H9 (cell line): ENCODE measurements at regions not wholly inside any gene's neighbourhood (a gene's known extent, or its start where the extent isn't known, plus 50 kb on each side); places are given as distances from the start of the nearest gene placed in this dataset.

Source experiments
- DNase-seq: peaks from one replicate; pipeline ENCODE4 v3.0.0-alpha.2; 2017
- H2AFZ ChIP-seq: one replicate; pipeline ENCODE4 v1.6.1; 2013; ENCODE audit warnings: mild to moderate bottlenecking, low read length, control low read depth, moderate library complexity
- H2AK5ac ChIP-seq: 2 replicates; pipeline ENCODE4 v1.6.1; 2013; ENCODE audit warnings: low read length, control low read depth, mixed read lengths; ENCODE audit not compliant: insufficient read length
- H2BK120ac ChIP-seq: one replicate; pipeline ENCODE4 v1.6.1; 2013; ENCODE audit warnings: low read depth, mild to moderate bottlenecking, low read length, control low read depth, inconsistent platforms; ENCODE audit not compliant: poor library complexity, severe bottlenecking
- H2BK12ac ChIP-seq: 2 replicates; pipeline ENCODE4 v1.6.1; 2013; ENCODE audit warnings: low read length, control low read depth, mixed read lengths, low read depth; ENCODE audit not compliant: insufficient read length
- H2BK15ac ChIP-seq: 2 replicates; pipeline ENCODE4 v1.6.1; 2013; ENCODE audit warnings: low read depth, low read length, control low read depth
- H2BK20ac ChIP-seq: one replicate; pipeline ENCODE4 v1.6.1; 2013; ENCODE audit warnings: low read depth, mild to moderate bottlenecking, low read length, control low read depth, inconsistent platforms; ENCODE audit not compliant: poor library complexity, severe bottlenecking
- H2BK5ac ChIP-seq: 2 replicates; pipeline ENCODE4 v1.6.1; 2013; ENCODE audit warnings: low read length, control low read depth, mixed read lengths; ENCODE audit not compliant: insufficient read length
- H3K14ac ChIP-seq: 2 replicates; pipeline ENCODE4 v1.6.1; 2013; ENCODE audit warnings: low read length, control low read depth; ENCODE audit not compliant: insufficient read depth
- H3K18ac ChIP-seq: 2 replicates; pipeline ENCODE4 v1.6.1; 2013; ENCODE audit warnings: low read depth, mild to moderate bottlenecking, mixed read lengths, low read length, control low read depth; ENCODE audit not compliant: insufficient read length
- H3K23ac ChIP-seq: 2 replicates; pipeline ENCODE4 v1.6.1; 2013; ENCODE audit warnings: low read length, control low read depth, mixed read lengths, low read depth; ENCODE audit not compliant: insufficient read length
- H3K23me2 ChIP-seq: 2 replicates; pipeline ENCODE4 v1.6.1; 2013; ENCODE audit warnings: low read depth, mild to moderate bottlenecking, mixed read lengths, low read length, control low read depth; ENCODE audit not compliant: insufficient read length, poor library complexity, severe bottlenecking
- H3K27ac ChIP-seq: 2 replicates; pipeline ENCODE4 v1.5.1; 2013; ENCODE audit warnings: low read length, control low read depth, mixed read lengths, low read depth; ENCODE audit not compliant: insufficient read length
- H3K27me3 ChIP-seq: 2 replicates; pipeline ENCODE4 v1.6.1; 2013; ENCODE audit warnings: low read length, control low read depth, inconsistent platforms; ENCODE audit not compliant: insufficient read depth
- H3K4ac ChIP-seq: 2 replicates; pipeline ENCODE4 v1.6.1; 2013; ENCODE audit warnings: low read depth, mild to moderate bottlenecking, control low read depth, inconsistent platforms, low read length, moderate library complexity
- H3K4me1 ChIP-seq: 2 replicates; pipeline ENCODE4 v1.6.1; 2013; ENCODE audit warnings: low read length, control low read depth, inconsistent platforms; ENCODE audit not compliant: insufficient read depth
- H3K4me2 ChIP-seq: 2 replicates; pipeline ENCODE4 v1.6.1; 2013; ENCODE audit warnings: low read length, control low read depth, mixed read lengths; ENCODE audit not compliant: insufficient read length, insufficient read depth
- H3K56ac ChIP-seq: 2 replicates; pipeline ENCODE4 v1.6.1; 2013; ENCODE audit warnings: low read depth, mild to moderate bottlenecking, mixed read lengths, low read length, control low read depth; ENCODE audit not compliant: insufficient read length
- H3K79me1 ChIP-seq: 2 replicates; pipeline ENCODE4 v1.6.1; 2013; ENCODE audit warnings: low read depth, mild to moderate bottlenecking, moderate library complexity, low read length, control low read depth, inconsistent platforms; ENCODE audit not compliant: insufficient read depth, poor library complexity, severe bottlenecking
- H3K79me2 ChIP-seq: 2 replicates; pipeline ENCODE4 v1.6.1; 2013; ENCODE audit warnings: low read length, control low read depth, inconsistent platforms; ENCODE audit not compliant: insufficient read depth
- H3K9ac ChIP-seq: 2 replicates; pipeline ENCODE4 v1.6.1; 2013; ENCODE audit warnings: low read length, control low read depth, mixed read lengths; ENCODE audit not compliant: insufficient read length; ENCODE audit errors: extremely low read depth
- H3K9me3 ChIP-seq: one replicate; pipeline ENCODE4 v1.6.1; 2013; ENCODE audit warnings: low read depth, low read length, inconsistent platforms; ENCODE audit not compliant: control insufficient read depth
- H3T11ph ChIP-seq: one replicate; pipeline ENCODE4 v1.6.1; 2013; ENCODE audit warnings: mild to moderate bottlenecking, low read length, control low read depth, inconsistent platforms
- H4K20me1 ChIP-seq: one replicate; pipeline ENCODE4 v1.6.1; 2013; ENCODE audit not compliant: control insufficient read depth, insufficient read length, insufficient read depth
- H4K5ac ChIP-seq: 2 replicates; pipeline ENCODE4 v1.6.1; 2013; ENCODE audit warnings: low read depth, mild to moderate bottlenecking, mixed read lengths, low read length, control low read depth; ENCODE audit not compliant: insufficient read length
- H4K8ac ChIP-seq: replicated peaks from 2 replicates; pipeline ENCODE4 v1.6.1; 2013; ENCODE audit warnings: low read length, control low read depth, mixed read lengths, low read depth; ENCODE audit not compliant: insufficient read length
- H4K91ac ChIP-seq: 2 replicates; pipeline ENCODE4 v1.6.1; 2013; ENCODE audit warnings: low read depth, mild to moderate bottlenecking, moderate library complexity, mixed read lengths, low read length, control low read depth; ENCODE audit not compliant: insufficient read length
- H3K27ac Mint-ChIP-seq, 3 experiments: 2 replicates in 2 of 3; 3 replicates in 1 of 3; pipeline ENCODE4 v1.8.0; 2020 to 2021; ENCODE audit warnings: mixed read lengths in 3 of 3, mild to moderate bottlenecking in 1 of 3, moderate library complexity in 1 of 3
- H3K27me3 Mint-ChIP-seq: 2 replicates; pipeline ENCODE4 v1.8.0; 2021; ENCODE audit warnings: low read depth, mild to moderate bottlenecking, moderate library complexity, mixed read lengths
- H3K36me3 Mint-ChIP-seq, 3 experiments: 2 replicates in 2 of 3; 3 replicates in 1 of 3; pipeline ENCODE4 v1.8.0; 2020 to 2021; ENCODE audit warnings: low read depth in 3 of 3, mixed read lengths in 3 of 3; ENCODE audit not compliant: insufficient read depth in 1 of 3
- H3K4me1 Mint-ChIP-seq, 2 experiments: 2 replicates each; pipeline ENCODE4 v1.8.0; 2020; ENCODE audit warnings: mixed read lengths in 2 of 2
- H3K4me3 Mint-ChIP-seq, 2 experiments: 2 replicates in 1 of 2; 3 replicates in 1 of 2; pipeline ENCODE4 v1.8.0; 2020 to 2021; ENCODE audit warnings: mild to moderate bottlenecking in 2 of 2, mixed read lengths in 2 of 2, moderate library complexity in 1 of 2
- H3K9me3 Mint-ChIP-seq, 2 experiments: 2 replicates in 1 of 2; 3 replicates in 1 of 2; pipeline ENCODE4 v1.8.0; 2020; ENCODE audit warnings: mild to moderate bottlenecking in 2 of 2, mixed read lengths in 2 of 2, moderate library complexity in 1 of 2
- WGBS: extraction: QIAGEN DNeasy Blood & Tissue Kit; methylation state at CpG from one replicate; pipeline ENCODE4 v1.1.7; 2013; ENCODE audit warnings: missing lambda C conversion rate, low lambda C conversion rate, mixed read lengths; ENCODE audit not compliant: insufficient read length; ENCODE audit errors: extremely low coverage; 5-methylcytosine and 5-hydroxymethylcytosine counted together
- TF ChIP-seq, protein P1 (sequence below): fragments of 200-600 bp; sonication (generic); conservative IDR thresholded peaks from 3 replicates; pipeline ENCODE4 v1.8.0; 2021; ENCODE audit warnings: antibody characterized with exemption, mild to moderate bottlenecking

DNA sequence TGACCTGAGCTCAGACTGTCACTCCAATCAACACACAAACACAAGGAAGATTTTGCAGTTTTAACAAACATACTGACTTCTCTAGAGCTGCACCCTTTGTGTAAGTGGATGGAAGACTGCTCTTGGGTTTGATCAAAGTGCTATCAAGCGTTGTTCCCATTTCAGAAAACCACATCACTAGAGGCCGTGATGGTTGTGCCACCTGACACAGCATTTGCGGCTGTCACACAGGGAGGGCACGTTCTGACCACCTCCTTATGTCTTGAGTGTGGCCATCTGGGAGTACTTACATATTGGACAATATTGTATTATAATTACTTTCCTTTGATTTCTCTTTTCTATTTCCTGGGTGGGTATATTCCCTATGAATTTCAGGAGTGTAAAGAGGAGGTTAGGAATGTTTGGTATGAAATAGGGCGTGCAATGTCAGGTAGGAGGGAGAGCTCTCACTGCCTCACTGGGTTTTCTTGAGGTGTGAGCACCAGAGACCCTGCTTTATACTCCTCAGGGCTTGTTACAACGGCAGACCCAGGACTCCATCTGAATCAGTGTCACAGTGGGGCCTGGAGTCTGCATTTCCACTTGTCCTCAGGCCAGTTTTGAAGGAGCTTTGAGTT lies 74.3 kb downstream of the SYNE3 start:
- no CpG with 5 or more reads among the region's 6 CpGs for WGBS
- no peak overlapping the region for H3K9ac ChIP-seq
- no peak overlapping the region for H3K27ac Mint-ChIP-seq

More for the DNA sequence above, 74.3 kb downstream of the SYNE3 start:
- TF ChIP-seq, protein P1, sequence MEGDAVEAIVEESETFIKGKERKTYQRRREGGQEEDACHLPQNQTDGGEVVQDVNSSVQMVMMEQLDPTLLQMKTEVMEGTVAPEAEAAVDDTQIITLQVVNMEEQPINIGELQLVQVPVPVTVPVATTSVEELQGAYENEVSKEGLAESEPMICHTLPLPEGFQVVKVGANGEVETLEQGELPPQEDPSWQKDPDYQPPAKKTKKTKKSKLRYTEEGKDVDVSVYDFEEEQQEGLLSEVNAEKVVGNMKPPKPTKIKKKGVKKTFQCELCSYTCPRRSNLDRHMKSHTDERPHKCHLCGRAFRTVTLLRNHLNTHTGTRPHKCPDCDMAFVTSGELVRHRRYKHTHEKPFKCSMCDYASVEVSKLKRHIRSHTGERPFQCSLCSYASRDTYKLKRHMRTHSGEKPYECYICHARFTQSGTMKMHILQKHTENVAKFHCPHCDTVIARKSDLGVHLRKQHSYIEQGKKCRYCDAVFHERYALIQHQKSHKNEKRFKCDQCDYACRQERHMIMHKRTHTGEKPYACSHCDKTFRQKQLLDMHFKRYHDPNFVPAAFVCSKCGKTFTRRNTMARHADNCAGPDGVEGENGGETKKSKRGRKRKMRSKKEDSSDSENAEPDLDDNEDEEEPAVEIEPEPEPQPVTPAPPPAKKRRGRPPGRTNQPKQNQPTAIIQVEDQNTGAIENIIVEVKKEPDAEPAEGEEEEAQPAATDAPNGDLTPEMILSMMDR: no peak
- Histone ChIP-seq H3K18ac (no peak overlapping the region), H3K4ac (no peak overlapping the region), H2BK12ac (no peak overlapping the region), H2BK5ac (no peak overlapping the region), H3K79me2 (no peaks in the 10 kb centered on the region), H3T11ph (no peak overlapping the region), H2BK120ac (no peak overlapping the region), H4K91ac (no peak overlapping the region), H2BK20ac (no peak overlapping the region), H3K23me2 (no peaks in the 10 kb centered on the region), H3K27me3 (no peaks in the 10 kb centered on the region), H3K14ac (no peak overlapping the region), H2AFZ (no peak overlapping the region), H3K27ac (no peak overlapping the region), H3K79me1 (no peaks in the 10 kb centered on the region), H2AK5ac (no peak overlapping the region), H3K9me3 (no peaks in the 10 kb centered on the region), H3K4me1 (no peaks in the 10 kb centered on the region), H2BK15ac (no peak overlapping the region), H3K4me2 (no peak overlapping the region), H4K20me1 (no peaks in the 10 kb centered on the region), H4K8ac (no peak overlapping the region), H3K56ac (no peak overlapping the region), H3K23ac (no peak overlapping the region), H4K5ac (no peak overlapping the region)
- DNase-seq: no peak
- H3K4me1 Mint-ChIP-seq: peaks cover 0 to 6% of the 10 kb centered on the region in 2 experiments; a peak in 1 of 4 replicates
- H3K36me3 Mint-ChIP-seq: no peaks in the 10 kb centered on the region
- H3K27me3 Mint-ChIP-seq: peaks cover 4% of the 10 kb centered on the region
- H3K9me3 Mint-ChIP-seq: peaks cover 0 to 3% of the 10 kb centered on the region in 2 experiments; a peak in 1 of 5 replicates
- no peak overlapping the region for H3K4me3 Mint-ChIP-seq
